Lower leg skin (tissue), 4 donors: ENCODE measurements at regions not wholly inside any gene's neighbourhood (a gene's known extent, or its start where the extent isn't known, plus 50 kb on each side); places are given as distances from the start of the nearest gene placed in this dataset.

Experiments used
- DNase-seq, 2 donors: peaks; one replicate each; pipeline ENCODE4 v3.0.0-alpha.2; 2019; ENCODE audit warnings: low spot score in 2 of 2
- H3K4me3 ChIP-seq: fragments of 200-600 bp; sonication (generic); 2 replicates; pipeline ENCODE4 v1.5.1; 2017; ENCODE audit warnings: mild to moderate bottlenecking, low read depth; ENCODE audit not compliant: poor library complexity, severe bottlenecking
- CTCF ChIP-seq, 3 donors: fragments of 450-650 bp; IDR thresholded peaks; one replicate each; pipeline ENCODE4 v1.5.1; 2016; ENCODE audit warnings: antibody characterized with exemption in 3 of 3, mild to moderate bottlenecking in 3 of 3, moderate library complexity in 2 of 3
- POLR2A ChIP-seq, 2 donors: fragments of 450-650 bp; IDR thresholded peaks; one replicate each; pipeline ENCODE4 v1.6.1; 2016 to 2017; ENCODE audit warnings: antibody characterized with exemption in 2 of 2, mild to moderate bottlenecking in 1 of 2, moderate library complexity in 1 of 2
- WGBS, 2 donors: methylation state at CpG; one replicate each; pipeline ENCODE4 v1.1.5; 2018; 5-methylcytosine and 5-hydroxymethylcytosine counted together
- intact Hi-C: fragments of 100-400 bp; cut with DNase I; formaldehyde crosslinking; loops from one replicate; pipeline ENCODE4 v1.15.0; 2023; ENCODE audit warnings: low total_unique reads

GRCh38 chr1:30600258-30600657 lies 123.1 kb downstream of the MATN1 start:
- intact Hi-C loops: no loop called here
- 73 to 79% methylated on average over 8 to 9 of the region's 9 CpGs for whole genome bisulfite sequencing, 2 donors
- H3K4me3 ChIP-seq: no peak overlapping the region
- DNase-seq: peak in 1 of 2 donors; percentile 72
- TF ChIP-seq CTCF (IDR thresholded peaks at IDR 0.05): no peak
- no peak for TF ChIP-seq POLR2A (IDR thresholded peaks at IDR 0.05)

DNA sequence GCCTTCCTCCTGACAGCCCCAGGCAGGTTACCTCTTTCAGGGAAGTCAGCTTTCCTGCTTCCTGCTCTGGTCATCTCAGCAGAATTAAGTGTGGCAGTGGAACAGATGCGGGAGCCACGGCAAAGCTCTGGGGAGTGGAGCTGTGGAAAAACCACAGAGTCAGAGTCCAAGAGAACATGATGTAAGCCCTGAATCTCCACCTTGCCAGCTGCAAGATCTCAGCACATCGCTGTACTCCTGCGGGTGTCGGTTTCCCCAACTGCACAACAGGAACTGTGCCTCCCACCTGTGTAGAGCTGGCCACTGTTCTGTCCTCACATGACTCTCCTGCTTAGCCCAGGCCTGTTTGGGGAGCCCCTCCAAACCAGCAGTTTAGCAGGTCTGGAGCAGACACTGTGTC lies 123.7 kb downstream of the MATN1 start:
- WGBS, 2 donors: 53 to 69% methylated on average over 5 of the region's 5 CpGs
- DNase-seq: peak in 1 of 2 donors; percentile 82
- intact Hi-C loops: no loop called here
- TF ChIP-seq POLR2A (IDR thresholded peaks at IDR 0.05): no peak
- TF ChIP-seq CTCF (IDR thresholded peaks at IDR 0.05): no peak
- no peak overlapping the region for H3K4me3 ChIP-seq

DNA sequence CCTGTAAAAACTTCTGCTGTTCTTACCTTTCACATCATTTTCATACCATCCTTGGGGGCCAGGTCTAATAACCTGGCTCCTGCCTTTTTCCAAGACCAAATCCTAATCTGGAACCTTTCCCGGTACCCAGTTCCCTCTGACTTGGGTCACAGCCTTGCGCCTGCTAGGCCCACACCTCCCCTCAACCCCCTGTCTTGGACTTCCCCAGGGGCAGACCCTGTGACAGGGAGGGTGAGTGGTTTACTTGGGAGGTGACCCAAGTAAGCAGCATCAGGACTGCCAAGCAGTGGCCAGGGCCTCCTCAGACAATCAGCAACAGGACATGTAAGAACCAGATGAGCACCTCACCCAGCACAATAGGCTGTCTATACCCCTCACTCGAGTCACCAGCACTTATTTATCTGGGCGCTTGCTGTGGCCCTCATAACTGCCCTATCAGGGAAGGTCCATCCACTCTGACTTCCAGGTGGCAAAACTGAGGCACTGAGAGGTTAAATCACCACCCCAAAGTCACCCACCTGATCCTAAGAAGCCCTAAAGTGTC lies 124.7 kb downstream of the MATN1 start:
- H3K4me3 ChIP-seq: no peak overlapping the region
- DNase-seq: peak in 1 of 2 donors; percentile 72
- intact Hi-C loops: no loop called here
- TF ChIP-seq POLR2A (IDR thresholded peaks at IDR 0.05): no peak
- TF ChIP-seq CTCF (IDR thresholded peaks at IDR 0.05): no peak
- 87 to 95% methylated on average over 4 of the region's 4 CpGs for WGBS, 2 donors

DNA sequence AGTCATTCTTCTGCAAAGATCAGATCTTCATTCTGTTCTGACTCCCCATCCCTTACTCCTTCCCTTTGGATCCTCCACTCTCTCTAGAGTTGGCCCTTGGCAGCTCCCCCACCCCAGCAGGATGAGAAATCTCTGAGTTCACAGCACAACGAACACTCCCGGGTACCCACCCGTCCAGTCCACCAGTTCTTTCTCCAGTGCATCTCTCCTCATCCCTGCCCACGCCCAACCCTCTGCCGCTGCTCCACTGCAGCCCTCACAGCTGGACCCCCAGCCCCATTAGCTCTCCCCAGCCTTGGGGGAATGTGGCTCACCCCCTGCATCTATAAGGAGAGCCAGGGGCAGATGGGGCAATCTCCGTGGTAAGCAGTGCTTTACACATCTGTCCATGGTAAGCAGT lies 125.7 kb downstream of the MATN1 start:
- no peak overlapping the region for H3K4me3 ChIP-seq
- TF ChIP-seq CTCF (IDR thresholded peaks at IDR 0.05) (no peak), POLR2A (IDR thresholded peaks at IDR 0.05) (no peak)
- WGBS, 2 donors: 72 to 76% methylated on average over 6 of the region's 6 CpGs
- intact Hi-C loops: no loop called here
- DNase-seq: peak in 1 of 2 donors; percentile 77

- H3K4me3 ChIP-seq: no peak overlapping the region
- intact Hi-C loops: no loop called here
- TF ChIP-seq POLR2A (IDR thresholded peaks at IDR 0.05) (no peak), CTCF (IDR thresholded peaks at IDR 0.05) (no peak)
- peak in 1 of 2 donors; percentile 53 for DNase-seq
- WGBS, 2 donors: 62 to 66% methylated on average over 6 of the region's 6 CpGs
These were observed 126.5 kb downstream of the MATN1 start for GRCh38 chr1:30596891-30597290.

DNA sequence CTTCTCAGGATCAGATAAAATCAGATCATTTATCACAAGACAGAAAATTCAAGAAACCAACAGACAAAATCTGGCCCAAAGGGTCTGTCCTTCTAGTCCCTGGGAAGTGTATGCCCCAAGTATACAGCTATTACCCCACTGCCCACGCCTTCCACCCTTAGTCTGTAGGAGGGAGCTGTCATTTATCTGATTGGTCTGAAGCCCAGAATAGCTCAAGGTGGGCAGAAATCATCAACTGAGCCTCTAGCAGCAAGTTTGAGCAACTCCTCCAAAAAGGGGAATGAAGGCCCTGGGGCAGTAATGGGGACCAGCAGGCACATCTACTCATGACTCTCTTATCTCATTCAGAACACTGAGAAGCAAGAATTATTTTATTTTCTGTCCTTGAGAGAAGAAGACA lies 126.9 kb downstream of the MATN1 start:
- intact Hi-C loops: no loop called here
- TF ChIP-seq CTCF (IDR thresholded peaks at IDR 0.05) (no peak), POLR2A (IDR thresholded peaks at IDR 0.05) (no peak)
- DNase-seq: peak; percentile 2 to 66
- no peak overlapping the region for H3K4me3 ChIP-seq
- 37 to 47% methylated on average over 1 of the region's 1 CpG for WGBS, 2 donors
